Medulla oblongata (tissue), 1 donor: ENCODE measurements at regions not wholly inside any gene's neighbourhood (a gene's known extent, or its start where the extent isn't known, plus 50 kb on each side); places are given as distances from the start of the nearest gene placed in this dataset.
"Not testable (repeated sequence)": the region's sequence is repeated elsewhere in the genome, so short reads cannot be mapped to it uniquely, and the experiment has no call there.

Experiments used
- DNase-seq: peaks from one replicate; pipeline ENCODE4 v3.0.0-alpha.2; 2015; ENCODE audit errors: extremely low spot score

DNA sequence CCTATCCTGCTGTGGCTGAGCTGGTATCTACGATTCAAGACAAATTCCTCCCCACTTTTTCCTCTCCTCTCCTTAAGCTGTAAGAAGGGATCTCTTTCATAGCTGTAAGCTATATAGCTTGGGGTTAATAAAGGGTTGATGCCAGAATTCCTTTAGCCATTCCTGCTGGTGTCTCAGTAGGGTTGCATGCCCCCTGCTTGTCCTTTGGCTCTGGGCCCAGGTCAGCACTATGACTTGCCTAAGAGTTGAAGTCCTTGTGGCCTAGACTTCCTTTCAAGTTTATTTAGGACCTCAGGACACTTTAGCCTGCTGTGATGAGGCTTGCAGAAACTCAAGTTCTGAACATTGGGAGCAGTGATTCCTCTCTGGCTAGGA is 270.0 kb downstream of the AMY1C start:
- DNase-seq: no peak

DNA sequence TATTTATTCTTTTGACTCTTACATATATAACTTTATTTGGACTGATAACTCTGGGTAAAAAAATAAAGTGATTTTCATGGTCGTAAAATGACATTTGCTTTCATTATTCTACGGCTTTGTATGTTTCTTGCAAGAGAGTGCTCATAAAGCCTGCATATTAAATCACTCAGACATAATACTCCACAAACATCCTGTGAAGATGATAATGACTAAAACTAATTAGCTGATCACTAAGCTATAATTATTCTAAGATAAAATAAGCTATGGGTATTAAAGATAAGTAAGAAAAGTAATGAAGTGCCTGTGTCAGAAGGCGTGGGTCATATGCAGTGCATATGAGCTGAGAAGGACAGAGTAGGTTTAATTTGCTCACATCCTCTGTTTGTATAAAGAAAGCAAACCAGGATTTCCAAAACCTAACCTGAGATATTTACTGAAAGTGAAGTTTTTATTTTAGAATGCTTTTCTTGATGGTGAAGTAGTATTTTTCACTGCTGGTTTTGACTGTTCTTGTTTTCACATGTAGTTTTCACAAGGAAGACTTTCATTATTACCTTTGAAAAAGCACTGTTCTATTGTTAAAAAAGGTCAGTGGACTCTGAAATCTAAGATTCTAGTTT is 278.8 kb downstream of the AMY1C start:
- no peak for DNase-seq

DNA sequence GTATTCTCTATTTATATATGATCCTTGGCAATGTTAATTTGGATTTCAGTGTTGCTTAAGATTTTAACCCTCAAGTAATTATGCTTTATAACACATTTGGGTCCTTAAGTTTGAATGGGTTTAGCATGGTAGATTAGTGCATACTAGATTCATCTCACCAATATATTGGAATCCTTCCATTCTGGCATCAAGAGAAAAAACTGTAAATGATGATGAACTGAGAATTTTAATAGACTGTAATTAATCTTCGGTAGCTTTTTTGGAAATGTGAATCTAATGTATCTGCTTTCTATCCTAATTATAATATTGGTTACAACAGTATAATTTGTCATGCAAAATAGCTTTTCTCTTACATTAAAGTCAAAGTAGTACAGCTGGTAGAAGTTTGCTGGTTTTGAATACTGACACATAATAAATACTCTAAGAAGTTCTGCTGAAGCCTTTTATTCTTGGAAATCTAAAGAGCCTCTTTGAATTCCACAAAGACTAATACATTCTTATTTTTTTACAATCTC is 279.8 kb downstream of the AMY1C start:
- DNase-seq: no peak

DNA sequence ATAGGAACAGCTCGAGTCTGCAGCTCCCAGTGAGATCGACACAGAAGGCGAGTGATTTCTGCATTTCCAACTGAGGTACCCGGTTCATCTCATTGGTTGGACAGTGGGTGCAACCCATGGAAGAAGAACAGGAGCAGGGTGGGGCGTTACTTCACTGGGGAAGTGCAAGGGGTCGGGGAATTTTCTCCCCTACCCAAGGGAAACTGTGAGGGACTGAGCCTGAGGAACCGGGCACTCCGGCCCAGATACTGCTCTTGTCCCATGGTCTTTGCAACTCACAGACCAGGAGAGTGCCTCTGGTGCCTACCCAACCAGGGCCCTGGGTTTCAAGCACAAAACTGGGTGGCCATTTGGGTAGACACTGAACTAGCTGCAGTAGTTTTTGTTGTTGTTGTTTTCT is 307.1 kb downstream of the AMY1C start:
- DNase-seq: no peak

DNA sequence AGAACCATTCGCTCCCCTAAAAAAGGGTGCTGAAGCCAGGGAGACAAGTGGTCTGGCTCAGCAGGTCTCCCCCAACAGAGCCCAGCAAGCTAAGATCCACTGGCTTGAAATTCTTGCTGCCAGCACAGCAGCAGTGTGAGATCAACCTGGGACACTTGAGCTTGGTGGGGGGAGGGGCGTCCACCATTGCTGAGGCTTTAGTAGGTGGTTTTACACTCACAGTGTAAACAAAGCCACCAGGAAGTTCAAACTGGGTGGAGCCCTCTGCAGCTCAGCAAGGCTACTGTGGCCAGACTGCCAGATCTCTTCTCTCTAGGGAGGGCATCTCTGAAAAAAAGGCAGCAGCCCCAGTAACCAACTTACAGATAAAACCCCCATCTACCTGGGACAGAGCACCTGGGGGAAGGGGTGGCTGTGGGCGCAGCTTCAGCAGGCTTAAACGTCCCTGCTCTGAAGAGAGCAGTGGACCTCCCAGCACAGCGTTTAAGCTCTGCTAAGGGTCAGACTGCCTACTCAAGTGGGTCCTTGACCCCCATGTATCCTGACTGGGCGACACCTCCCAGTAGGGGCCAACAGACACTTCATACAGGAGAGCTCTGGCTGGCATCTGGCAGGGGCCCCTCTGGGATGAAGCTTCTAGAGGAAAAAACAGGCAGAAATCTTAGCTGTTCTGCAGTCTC is 307.7 kb downstream of the AMY1C start:
- DNase-seq: not testable (repeated sequence)

DNA sequence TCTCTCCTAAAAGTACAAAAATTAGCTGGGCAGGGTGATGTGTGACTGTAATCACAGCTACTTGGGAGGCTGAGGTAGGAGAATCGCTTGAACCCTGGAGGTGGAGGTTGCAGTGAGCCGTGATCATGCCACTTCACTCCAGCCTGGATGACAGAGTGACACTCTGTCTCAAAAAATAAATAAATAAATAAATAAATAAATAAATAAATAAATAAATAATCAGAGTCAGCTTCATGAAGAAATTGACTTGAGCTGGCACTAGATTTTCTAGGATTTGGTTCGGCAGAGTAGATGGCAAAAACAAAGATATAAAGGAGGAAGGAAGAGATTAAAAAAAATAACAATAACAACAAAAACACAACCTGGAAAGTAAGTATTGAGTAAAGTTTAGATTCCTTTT is 311.9 kb downstream of the AMY1C start:
- not testable (repeated sequence) for DNase-seq

DNA sequence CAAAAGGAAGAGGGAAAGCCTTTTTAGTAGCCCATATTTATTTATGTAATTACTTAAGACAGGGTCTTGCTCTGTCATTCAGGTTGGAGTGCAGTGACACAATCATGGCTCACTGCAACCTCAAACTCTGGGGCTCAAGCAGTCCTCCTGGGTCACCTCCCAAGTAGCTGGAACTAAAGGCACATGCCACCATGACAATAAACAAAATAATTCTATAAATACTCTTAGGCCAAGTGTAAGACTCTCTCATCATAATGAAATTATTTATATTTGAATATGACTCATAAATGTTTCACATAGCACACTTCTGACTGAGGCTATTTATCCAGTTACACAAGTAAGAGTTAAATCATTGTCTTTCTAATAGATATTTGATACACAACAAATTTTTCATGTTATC is 314.7 kb downstream of the AMY1C start:
- DNase-seq: no peak

DNA sequence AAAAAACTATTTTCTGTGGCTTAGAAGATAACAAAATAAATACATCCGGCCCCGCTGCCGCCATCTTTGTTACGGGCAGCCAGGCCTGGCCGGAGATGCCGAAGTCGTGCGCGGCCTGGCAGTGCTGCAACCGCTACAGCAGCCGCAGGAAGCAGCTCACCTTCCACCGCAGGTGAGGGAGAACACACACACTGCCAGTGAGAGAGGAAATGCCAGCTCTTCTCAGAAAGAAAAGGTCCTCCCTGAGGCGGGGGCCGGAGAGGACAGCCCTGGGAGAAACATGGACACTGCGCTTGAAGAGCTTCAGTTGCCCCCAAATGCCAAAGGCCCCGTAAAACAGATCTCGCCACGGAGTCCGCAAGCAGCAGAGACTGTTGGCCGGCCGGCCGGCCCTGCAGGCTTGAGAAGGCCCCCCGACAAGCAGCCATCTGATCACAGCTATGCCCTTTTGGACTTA is 323.2 kb downstream of the AMY1C start:
- DNase-seq: no peak

DNA sequence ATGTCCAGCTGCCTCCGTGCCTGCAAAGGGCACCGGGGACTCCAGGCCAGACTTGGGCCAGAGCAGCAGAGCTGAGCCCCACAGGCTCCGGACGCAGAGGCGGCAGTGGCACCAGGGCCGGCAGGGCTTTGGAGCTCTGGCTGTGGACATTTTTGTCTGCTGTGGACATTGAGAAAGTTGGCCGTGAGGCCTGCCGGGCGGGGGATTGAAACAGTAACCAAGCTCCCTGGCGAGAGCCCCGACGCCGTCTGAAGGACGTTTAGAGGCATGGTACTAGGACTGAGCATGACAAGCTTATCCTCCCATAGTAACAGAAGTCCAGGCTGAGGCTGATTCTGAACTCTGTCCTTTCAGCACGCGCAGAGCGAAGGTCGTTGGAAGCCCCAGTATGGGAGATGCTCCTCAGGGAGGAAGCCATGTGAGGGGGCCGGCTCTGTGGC is 323.8 kb downstream of the AMY1C start:
- no peak for DNase-seq

DNA sequence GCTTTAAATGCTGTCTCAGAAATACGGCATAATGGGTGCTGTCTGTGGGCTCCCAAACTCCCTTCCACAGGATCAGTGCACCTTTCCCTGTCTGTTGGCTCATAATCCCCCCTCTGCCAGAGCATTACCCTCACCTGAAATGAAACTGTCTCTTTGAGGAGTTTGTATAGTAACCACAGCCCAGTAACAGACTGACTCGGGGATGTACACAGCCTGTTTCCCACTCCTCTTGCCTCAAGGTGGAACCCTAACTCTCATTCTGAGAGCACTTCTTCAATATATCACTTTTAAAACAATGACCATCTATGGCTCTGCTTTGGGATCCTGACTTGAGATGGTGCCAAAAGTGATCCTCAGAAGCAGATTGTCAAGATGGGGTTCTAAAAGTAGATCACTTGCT is 332.5 kb downstream of the AMY1C start:
- DNase-seq: no peak

DNA sequence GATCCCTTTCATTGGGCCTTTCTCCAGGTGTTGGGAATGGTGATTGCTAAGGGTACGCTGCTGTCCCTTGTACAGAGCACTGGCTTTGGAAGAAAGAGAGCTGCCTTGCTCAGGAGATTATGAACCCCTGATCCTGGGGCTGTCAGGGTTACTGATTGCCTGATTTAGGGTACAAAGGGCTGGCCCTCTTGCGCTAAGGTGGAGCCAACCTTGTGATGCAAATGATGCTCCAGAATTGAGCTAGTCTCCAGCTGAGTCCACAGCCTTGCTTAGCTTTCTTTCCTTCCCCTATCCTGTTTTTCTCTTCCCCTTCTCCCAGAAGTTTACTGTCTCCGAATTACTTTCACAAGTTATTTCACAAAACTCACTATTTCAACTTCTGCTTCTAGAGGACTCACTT is 334.7 kb downstream of the AMY1C start:
- DNase-seq: no peak

DNA sequence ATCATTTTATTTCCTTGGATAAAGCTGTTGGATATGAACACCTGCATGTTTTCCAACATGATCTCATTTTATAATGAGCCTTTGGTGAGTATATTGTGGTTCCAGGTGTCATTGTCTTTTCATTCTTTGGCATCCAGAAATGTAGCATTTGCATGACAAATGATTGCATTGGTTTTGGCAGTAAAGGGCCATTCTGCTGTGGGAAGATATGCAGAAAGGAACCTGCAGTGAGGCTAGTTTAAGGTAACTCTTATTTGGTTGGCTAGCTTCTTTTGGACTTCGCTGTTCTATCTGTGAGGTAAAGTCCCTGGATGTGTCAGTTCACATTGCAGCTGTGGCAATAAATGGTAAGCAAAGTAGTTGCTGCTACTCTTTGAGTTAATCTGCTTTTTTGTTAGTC is 343.0 kb downstream of the AMY1C start:
- DNase-seq: no peak

DNA sequence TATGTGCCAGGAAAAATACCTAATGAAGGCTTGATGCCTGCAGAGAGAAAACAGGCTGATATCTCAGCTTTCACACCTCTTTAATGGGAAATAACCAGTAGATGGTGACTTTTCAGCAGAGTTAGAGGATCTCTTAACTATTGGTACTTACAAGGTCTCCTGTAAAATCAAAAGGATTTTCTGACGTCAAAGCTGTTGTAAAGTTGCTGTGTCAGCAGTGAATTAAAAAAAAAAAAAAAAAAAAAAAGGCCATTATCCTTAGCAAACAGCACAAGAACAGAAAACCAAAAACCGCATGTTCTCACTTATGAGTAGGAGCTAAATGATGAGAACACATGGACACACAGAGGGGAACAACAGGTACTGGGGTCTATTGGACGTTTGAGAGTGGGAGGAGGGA is 349.1 kb downstream of the AMY1C start:
- DNase-seq: no peak

DNA sequence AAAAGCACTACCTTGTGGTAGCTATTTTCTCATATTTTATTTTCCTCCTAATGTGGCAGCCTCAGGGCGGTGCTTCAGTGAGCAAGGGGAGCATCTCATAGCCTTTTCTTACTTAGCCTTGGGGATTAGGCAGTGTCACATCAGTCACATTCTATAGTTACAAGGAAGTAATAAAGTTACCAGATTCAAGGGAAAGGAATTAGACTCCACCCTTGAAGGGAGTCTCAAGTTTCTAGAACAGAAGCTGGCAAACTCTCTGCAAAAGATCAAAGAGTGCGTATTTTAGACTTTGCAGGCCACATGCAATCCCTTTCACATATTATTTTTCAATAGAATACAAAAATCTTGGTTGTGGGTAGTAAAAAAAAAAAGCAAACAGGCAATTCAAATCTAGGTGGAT is 350.4 kb downstream of the AMY1C start:
- no peak for DNase-seq

DNA sequence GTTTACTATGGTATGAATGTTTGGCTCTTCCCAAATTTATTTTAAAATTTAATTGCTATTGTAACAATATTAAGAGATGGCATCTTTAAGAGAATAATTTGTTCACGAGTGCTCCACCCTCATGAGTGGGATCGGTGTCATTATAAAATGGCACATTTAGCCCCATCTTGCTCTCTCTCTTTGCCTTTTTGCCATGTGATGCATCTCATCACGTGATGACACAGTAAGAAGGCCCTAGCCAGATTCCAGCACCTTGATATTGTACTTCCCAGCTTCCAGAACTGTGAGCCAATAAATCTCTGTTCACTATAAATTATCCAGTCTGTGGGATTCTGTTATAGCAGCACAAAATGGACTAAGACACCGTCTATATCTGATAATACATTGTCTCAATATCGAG is 355.8 kb downstream of the AMY1C start:
- DNase-seq: no peak

DNA sequence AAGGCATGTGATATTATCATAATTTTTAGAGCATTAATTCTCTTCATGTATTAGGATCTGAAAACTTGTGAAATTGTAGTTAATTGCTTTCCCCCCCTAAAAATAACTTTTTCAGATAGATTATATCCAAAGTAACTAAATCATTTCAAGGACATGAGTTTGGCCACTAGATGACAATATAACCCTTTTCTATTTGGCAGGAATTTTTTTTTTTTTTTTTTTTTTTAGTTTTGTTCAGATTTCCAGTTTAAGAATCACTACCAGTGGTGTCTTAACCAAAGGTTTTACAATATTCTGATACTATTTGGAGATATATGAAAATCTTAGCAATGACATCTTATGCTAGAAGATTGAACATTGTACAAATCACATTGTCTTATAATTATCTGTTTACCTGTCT is 370.8 kb downstream of the AMY1C start:
- DNase-seq: no peak

DNA sequence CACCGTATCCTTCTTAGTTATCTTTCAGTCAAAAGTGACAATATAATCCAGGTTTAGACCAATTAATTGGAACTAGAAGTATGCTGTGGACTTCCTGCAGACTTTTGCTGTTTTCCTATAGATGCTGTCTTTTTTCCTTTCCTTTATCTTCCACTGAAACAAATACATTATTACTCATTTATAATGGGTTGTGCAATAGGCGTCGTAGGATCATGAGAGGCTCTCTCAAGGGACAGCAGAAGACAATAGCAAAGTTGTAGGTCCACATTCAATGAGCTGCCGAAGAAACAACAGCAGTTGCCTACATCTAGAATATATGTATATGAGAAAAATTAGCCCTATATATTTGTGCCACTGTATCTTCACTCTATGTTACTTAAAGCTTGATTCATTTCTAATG is 371.6 kb downstream of the AMY1C start:
- DNase-seq: no peak

DNA sequence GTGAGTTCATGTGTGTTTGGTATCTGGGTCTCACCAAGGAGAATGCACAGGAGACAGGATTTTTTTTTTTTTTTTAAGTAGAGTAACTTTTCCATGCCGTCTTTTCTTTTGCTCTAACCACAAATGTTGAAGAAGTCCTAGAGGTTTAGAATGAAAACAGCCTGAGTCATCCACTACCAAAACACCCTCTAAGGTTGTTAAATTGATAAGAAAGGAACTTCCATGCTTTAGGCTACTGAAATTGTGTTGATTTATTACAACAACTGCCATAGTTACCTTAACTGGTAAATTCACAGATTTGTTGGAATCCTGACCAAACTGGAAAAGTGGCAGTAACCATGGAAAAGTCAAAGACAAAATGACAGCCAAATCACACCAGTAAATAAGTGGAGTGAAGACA is 375.6 kb downstream of the AMY1C start:
- no peak for DNase-seq

DNA sequence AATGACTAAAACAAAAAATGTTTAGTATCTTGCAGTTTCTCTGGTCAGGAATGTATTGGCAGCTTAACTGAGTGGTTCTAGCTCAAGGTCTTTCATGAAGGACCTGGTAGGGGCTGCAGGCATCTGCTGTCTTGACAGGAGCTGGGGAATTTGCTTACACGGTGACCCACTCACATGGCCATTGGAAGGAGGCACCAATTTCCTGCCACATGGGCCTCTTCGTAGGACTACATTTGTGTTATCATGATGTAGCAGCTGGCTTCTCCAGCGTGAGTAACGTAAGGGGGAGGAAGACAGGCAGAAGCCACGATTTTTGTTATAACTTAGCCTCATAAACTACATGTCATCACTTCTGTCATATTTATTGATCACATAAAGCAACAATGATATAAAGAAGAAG is 376.3 kb downstream of the AMY1C start:
- no peak for DNase-seq

DNA sequence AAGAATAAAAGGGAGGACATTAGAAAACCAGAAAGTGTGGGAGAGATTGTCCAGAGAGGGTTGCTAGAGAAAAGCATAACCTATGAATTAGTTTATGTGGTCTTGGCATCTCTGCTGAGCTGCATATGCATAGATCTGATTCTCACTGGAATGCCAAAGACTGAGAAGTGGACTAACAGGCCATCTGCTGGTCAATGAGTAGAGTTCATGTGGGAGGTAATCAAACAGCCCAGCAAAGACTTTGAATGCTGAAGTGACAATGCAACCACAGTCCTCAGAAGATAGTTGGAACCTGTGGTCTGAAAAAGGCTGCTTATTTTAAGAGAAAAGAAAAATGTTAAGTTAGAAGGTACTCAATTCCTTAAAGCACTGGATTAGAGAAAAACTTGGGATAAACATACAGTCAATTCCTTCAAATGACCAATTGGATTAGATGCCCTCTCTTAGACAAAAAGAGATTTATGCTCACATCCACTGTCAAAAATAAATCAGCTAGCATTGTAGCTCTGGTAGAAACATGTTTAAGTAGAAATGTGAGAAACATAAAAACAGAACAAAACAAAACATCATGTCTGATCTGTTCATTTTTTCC is 382.8 kb downstream of the AMY1C start:
- peak; percentile 38 for DNase-seq

DNA sequence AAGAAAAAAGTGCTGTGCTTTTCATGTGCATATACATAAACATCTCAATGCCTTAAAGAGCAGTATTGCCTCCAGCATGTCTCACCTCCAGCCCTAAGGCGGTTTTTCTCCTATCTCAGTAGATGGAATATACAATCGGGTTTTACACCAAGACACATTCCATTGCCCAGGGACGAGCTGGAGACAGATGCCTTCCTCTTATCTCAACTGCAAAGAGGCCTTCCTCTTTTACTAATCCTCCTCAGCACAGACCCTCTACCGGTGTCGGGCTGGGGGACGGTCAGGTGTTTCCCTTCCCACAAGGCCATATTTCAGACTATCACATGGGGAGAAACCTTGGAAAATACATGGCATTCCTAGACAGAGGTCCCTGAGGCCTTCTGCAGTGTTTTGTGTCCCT is 385.3 kb downstream of the AMY1C start:
- DNase-seq: not testable (repeated sequence)

DNA sequence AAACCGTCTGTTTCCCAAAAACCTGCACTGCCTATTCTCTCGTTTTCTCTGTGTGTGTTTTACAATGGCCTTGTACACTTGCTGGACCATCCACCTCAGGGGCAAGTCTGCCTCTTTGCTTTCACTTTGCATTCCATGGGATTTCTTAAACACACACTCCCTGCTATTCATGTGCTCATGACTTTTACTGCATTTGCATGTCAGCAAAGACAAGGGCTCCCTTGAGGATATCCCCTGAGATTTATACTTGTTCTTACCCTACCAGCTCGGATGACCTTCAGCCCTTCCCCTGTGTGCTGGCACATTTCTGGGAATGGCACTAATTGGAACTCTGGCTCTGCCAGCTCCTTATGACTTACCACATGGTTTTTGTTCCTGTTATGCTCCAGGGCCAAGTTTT is 386.9 kb downstream of the AMY1C start:
- no peak for DNase-seq

DNA sequence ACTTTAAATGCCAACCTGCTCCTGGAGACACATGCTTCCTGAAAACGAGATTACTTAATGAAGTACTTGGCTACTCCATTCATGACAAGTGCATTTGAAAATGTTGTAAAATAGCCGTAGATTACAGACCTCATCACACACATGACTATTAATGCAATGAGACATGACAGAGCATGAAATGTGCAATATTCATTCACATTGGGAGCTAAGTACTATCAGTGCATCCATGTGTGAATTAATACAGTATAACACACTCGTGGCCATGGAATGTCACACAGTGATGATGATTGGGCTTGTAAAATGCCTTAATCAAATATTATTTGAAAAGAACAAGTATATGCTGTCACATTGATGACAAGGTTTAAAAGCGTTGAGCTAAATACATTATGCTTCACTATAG is 407.0 kb downstream of the AMY1C start:
- DNase-seq: no peak
